SK-N-SH (cell line): ENCODE measurements at regions not wholly inside any gene's neighbourhood (a gene's known extent, or its start where the extent isn't known, plus 50 kb on each side); places are given as distances from the start of the nearest gene placed in this dataset.

ENCODE experiments used
- CTCF ChIA-PET: fragments of 300-600, 350-600 bp; formaldehyde crosslinking; extraction: SDS; loops from one replicate; lab custom pipeline; 2021; lab: Yijun Ruan, JAX
- POLR2A ChIA-PET: fragments of 350-600 bp; sonication (Branson Sonifier 250); formaldehyde crosslinking; extraction: SDS; loops from one replicate; lab custom pipeline; 2020; ENCODE audit warnings: antibody characterized with exemption, inconsistent platforms; lab: Yijun Ruan, JAX
- DNase-seq: peaks from one replicate; pipeline ENCODE4 v3.0.0; 2012
- H2AFZ ChIP-seq: fragments of 200-600 bp; sonication (generic); 2 replicates; pipeline ENCODE4 v1.8.1; 2016; ENCODE audit warnings: antibody characterized with exemption, mild to moderate bottlenecking, low read depth
- H3F3A ChIP-seq: fragments of 200-600 bp; sonication (generic); replicated peaks from 2 replicates; pipeline ENCODE3; 2016; ENCODE audit warnings: antibody characterized with exemption, mild to moderate bottlenecking; ENCODE audit not compliant: insufficient read depth
- H3K27ac ChIP-seq, 2 experiments: fragments of 200-500 bp in 1 of 2; fragments of 200-600 bp in 1 of 2; sonication (Bioruptor generic) in 1 of 2; sonication (generic), shearing (Covaris generic) in 1 of 2; 2 replicates each; pipeline versions ENCODE4 v1.5.1 to v1.6.1; 2014 to 2016; ENCODE audit warnings: low read depth in 2 of 2, inconsistent platforms in 1 of 2, low read length in 1 of 2, mild to moderate bottlenecking in 1 of 2, mixed read lengths in 1 of 2
- H3K27me3 ChIP-seq: fragments of 200-600 bp; sonication (generic), shearing (Covaris generic); 2 replicates; pipeline ENCODE4 v1.6.1; 2016; ENCODE audit warnings: mixed run types; ENCODE audit not compliant: insufficient read depth
- H3K36me3 ChIP-seq, 2 experiments: fragments of 200-500 bp in 1 of 2; fragments of 200-600 bp in 1 of 2; sonication (Bioruptor generic) in 1 of 2; sonication (generic) in 1 of 2; replicated peaks in 1 of 2; 2 replicates each; pipeline versions ENCODE3 to v1.5.1; 2014 to 2016; ENCODE audit warnings: low read length in 1 of 2, mild to moderate bottlenecking in 1 of 2; ENCODE audit not compliant: insufficient read depth in 2 of 2, control insufficient read depth in 1 of 2
- H3K4me1 ChIP-seq, 2 experiments: fragments of 200-500 bp in 1 of 2; fragments of 200-600 bp in 1 of 2; sonication (Bioruptor generic) in 1 of 2; sonication (generic), shearing (Covaris generic) in 1 of 2; 2 replicates each; pipeline versions ENCODE4 v1.5.1 to v1.6.1; 2014 to 2016; ENCODE audit warnings: low read depth in 1 of 2, low read length in 1 of 2, mixed run types in 1 of 2; ENCODE audit not compliant: insufficient read depth in 2 of 2, control insufficient read depth in 1 of 2
- H3K4me2 ChIP-seq: fragments of 200-600 bp; sonication (generic), shearing (Covaris generic); 2 replicates; pipeline ENCODE4 v1.6.1; 2017; ENCODE audit warnings: mixed run types
- H3K4me3 ChIP-seq, 2 experiments: fragments of 200-500 bp in 1 of 2; fragments of 200-600 bp in 1 of 2; sonication (Bioruptor generic) in 1 of 2; sonication (generic), shearing (Covaris generic) in 1 of 2; 2 replicates each; pipeline versions ENCODE4 v1.5.1 to v1.8.1; 2014 to 2016; ENCODE audit warnings: low read depth in 2 of 2, inconsistent platforms in 1 of 2, low read length in 1 of 2, mild to moderate bottlenecking in 1 of 2, mixed read lengths in 1 of 2, moderate library complexity in 1 of 2
- H3K79me2 ChIP-seq: fragments of 200-600 bp; sonication (generic); 2 replicates; pipeline ENCODE4 v1.8.1; 2017; ENCODE audit warnings: mild to moderate bottlenecking; ENCODE audit not compliant: insufficient read depth
- H3K9ac ChIP-seq: fragments of 200-600 bp; sonication (generic); 2 replicates; pipeline ENCODE4 v1.6.1; 2017; ENCODE audit warnings: mixed run types
- H3K9me2 ChIP-seq: fragments of 200-600 bp; sonication (generic); 2 replicates; pipeline ENCODE4 v1.6.1; 2017; ENCODE audit warnings: mixed run types
- H3K9me3 ChIP-seq: fragments of 200-600 bp; sonication (generic); 2 replicates; pipeline ENCODE4 v1.6.1; 2017; ENCODE audit warnings: mixed run types, mild to moderate bottlenecking, moderate library complexity
- H4K20me1 ChIP-seq: fragments of 200-600 bp; sonication (generic); 2 replicates; pipeline ENCODE4 v1.6.1; 2017; ENCODE audit warnings: mild to moderate bottlenecking, mixed run types; ENCODE audit not compliant: insufficient read depth
- CTCF ChIP-seq: fragments of 200-600 bp; sonication (generic); IDR thresholded peaks from 2 replicates; pipeline ENCODE4 v1.6.1; 2017; ENCODE audit warnings: antibody characterized with exemption, mild to moderate bottlenecking, moderate library complexity
- FOSL2 ChIP-seq: IDR thresholded peaks from 2 replicates; pipeline ENCODE4 v1.4.0; 2012; ENCODE audit warnings: low read depth, mild to moderate bottlenecking, moderate library complexity, borderline replicate concordance
- FOXJ3 ChIP-seq: sonication (generic); formaldehyde crosslinking; IDR thresholded peaks from 2 replicates; pipeline ENCODE4 v1.5.1; 2020; ENCODE audit warnings: mild to moderate bottlenecking, missing genetic modification reagents
- FOXM1 ChIP-seq: IDR thresholded peaks from 2 replicates; pipeline ENCODE4 v1.4.0; 2012; ENCODE audit warnings: low read depth, mild to moderate bottlenecking
- JUND ChIP-seq: IDR thresholded peaks from 2 replicates; pipeline ENCODE4 v1.4.0; 2012
- MEF2A ChIP-seq: IDR thresholded peaks from 2 replicates; pipeline ENCODE4 v1.4.0; 2012; ENCODE audit warnings: low read depth, borderline replicate concordance
- MXI1 ChIP-seq: IDR thresholded peaks from 2 replicates; pipeline ENCODE4 v1.6.1; 2012; ENCODE audit warnings: mild to moderate bottlenecking, low read depth, low read length, improper control_type of control experiment
- NFIC ChIP-seq: IDR thresholded peaks from 2 replicates; pipeline ENCODE4 v1.4.0; 2012; ENCODE audit warnings: borderline replicate concordance
- PBX3 ChIP-seq: IDR thresholded peaks from 2 replicates; pipeline ENCODE4; 2012
- REST ChIP-seq: IDR thresholded peaks from 2 replicates; pipeline ENCODE4 v1.6.1; 2012; ENCODE audit warnings: mild to moderate bottlenecking, low read depth, low read length, moderate library complexity
- RFX5 ChIP-seq: IDR thresholded peaks from 2 replicates; pipeline ENCODE4 v1.6.1; 2012; ENCODE audit warnings: mild to moderate bottlenecking, improper control_type of control experiment, low read length
- RXRA ChIP-seq: IDR thresholded peaks from 2 replicates; pipeline ENCODE4 v1.4.0; 2012; ENCODE audit warnings: low read depth, mild to moderate bottlenecking, borderline replicate concordance
- SIN3A ChIP-seq: IDR thresholded peaks from 2 replicates; pipeline ENCODE4 v1.6.1; 2012; ENCODE audit warnings: low read depth, mild to moderate bottlenecking, low read length, moderate library complexity, borderline replicate concordance
- TCF12 ChIP-seq: IDR thresholded peaks from 2 replicates; pipeline ENCODE4 v1.4.0; 2012
- TEAD4 ChIP-seq: IDR thresholded peaks from 2 replicates; pipeline ENCODE4 v1.4.0; 2012; ENCODE audit warnings: mild to moderate bottlenecking, borderline replicate concordance; ENCODE audit not compliant: insufficient read depth
- YY1 ChIP-seq: IDR thresholded peaks from 2 replicates; pipeline ENCODE4 v1.4.0; 2012; ENCODE audit warnings: low read depth, mild to moderate bottlenecking

GRCh38 chr4:166312166-166312565 is 439.1 kb downstream of the TLL1 start:
- H3K9me2 ChIP-seq: no peaks in the 10 kb centered on the region
- H3K79me2 ChIP-seq: no peaks in the 10 kb centered on the region
- H3F3A ChIP-seq: no peaks in the 10 kb centered on the region
- no peaks in the 10 kb centered on the region for H3K9me3 ChIP-seq
- H3K4me1 ChIP-seq: no peaks in the 10 kb centered on the region
- no peaks in the 10 kb centered on the region for H3K27me3 ChIP-seq
- no peak overlapping the region for H3K4me2 ChIP-seq
- no peak overlapping the region for H3K9ac ChIP-seq
- no peak for TF ChIP-seq FOXJ3 (CRISPR knock-in tag)
- no peak for TF ChIP-seq REST
- TF ChIP-seq JUND: no peak
- no peak for TF ChIP-seq CTCF
- no peak for TF ChIP-seq TCF12
- no peak for TF ChIP-seq MXI1
- TF ChIP-seq MEF2A: no peak
- TF ChIP-seq RFX5: no peak
- no peak for TF ChIP-seq TEAD4
- no peak for TF ChIP-seq RXRA
- no peak for TF ChIP-seq PBX3
- TF ChIP-seq YY1: no peak
- TF ChIP-seq NFIC: no peak
- no peak for TF ChIP-seq FOSL2
- TF ChIP-seq SIN3A: no peak
- no peak for TF ChIP-seq FOXM1
- TF ChIP-seq, all 33 proteins: peak for 0
- H3K27ac ChIP-seq: no peak overlapping the region
- ChIA-PET POLR2A (no interaction called here), CTCF (no interaction called here)
- no peak overlapping the region; the same call in 1 of the 2 replicates for H2AFZ ChIP-seq
- no peak overlapping the region for H3K4me3 ChIP-seq
- H4K20me1 ChIP-seq: no peaks in the 10 kb centered on the region
- no peak for DNase-seq
- H3K36me3 ChIP-seq: no peaks in the 10 kb centered on the region
